ENCODE measurements at regions not wholly inside any gene's neighbourhood (a gene's known extent, or its start where the extent isn't known, plus 50 kb on each side); places are given as distances from the start of the nearest gene placed in this dataset.

DNA sequence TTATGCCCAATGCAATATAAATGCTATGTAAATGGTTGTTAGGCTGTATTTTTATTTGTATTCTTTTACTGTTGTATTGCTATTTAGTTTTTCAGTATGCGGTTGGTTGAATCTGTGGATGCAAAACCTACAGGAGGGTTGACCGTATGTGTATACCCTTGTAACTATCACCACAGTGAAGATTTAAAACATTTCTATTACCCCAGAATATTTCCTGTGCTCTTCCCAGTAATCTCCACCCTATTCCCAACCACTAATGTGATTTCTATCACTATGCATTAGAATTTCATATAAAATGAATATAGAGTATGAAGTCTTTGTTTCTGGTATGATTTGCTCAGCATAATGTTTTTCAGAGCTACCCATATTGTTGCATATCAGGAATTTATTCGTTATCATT lies 705.0 kb downstream of the MECOM start:
- TF ChIP-seq, protein P1, sequence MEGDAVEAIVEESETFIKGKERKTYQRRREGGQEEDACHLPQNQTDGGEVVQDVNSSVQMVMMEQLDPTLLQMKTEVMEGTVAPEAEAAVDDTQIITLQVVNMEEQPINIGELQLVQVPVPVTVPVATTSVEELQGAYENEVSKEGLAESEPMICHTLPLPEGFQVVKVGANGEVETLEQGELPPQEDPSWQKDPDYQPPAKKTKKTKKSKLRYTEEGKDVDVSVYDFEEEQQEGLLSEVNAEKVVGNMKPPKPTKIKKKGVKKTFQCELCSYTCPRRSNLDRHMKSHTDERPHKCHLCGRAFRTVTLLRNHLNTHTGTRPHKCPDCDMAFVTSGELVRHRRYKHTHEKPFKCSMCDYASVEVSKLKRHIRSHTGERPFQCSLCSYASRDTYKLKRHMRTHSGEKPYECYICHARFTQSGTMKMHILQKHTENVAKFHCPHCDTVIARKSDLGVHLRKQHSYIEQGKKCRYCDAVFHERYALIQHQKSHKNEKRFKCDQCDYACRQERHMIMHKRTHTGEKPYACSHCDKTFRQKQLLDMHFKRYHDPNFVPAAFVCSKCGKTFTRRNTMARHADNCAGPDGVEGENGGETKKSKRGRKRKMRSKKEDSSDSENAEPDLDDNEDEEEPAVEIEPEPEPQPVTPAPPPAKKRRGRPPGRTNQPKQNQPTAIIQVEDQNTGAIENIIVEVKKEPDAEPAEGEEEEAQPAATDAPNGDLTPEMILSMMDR (IDR thresholded peaks at IDR 0.05) = no peak
- TF ChIP-seq POLR2A (IDR thresholded peaks at IDR 0.05) (no peak), EP300 (IDR thresholded peaks at IDR 0.05) (no peak)

Data from ovary (tissue), 3 donors.